ENCODE measurements at regions not wholly inside any gene's neighbourhood (a gene's known extent, or its start where the extent isn't known, plus 50 kb on each side); places are given as distances from the start of the nearest gene placed in this dataset.

GRCh38 chr3:78360849-78361248 is 1321.0 kb downstream of the ROBO2 start:
- Histone ChIP-seq H3K36me3 (no peaks in the 10 kb centered on the region), H3K27me3 (replicated peaks in 1 of 7) (no peaks in the 10 kb centered on the region), H3K4me1 (no peaks in the 10 kb centered on the region), H3K27ac (no peak overlapping the region), H3K9me3 (peaks cover 0 to 7% (median 0%) of the 10 kb centered on the region in 8 donors), H3K4me3 (no peak overlapping the region)
- no peak for DNase-seq
- TF ChIP-seq CTCF (IDR thresholded peaks at IDR 0.05 in 8 of 11, conservative IDR thresholded peaks at IDR 0.05 in 3 of 11) = no peak
- no peak for TF ChIP-seq POLR2AphosphoS5 (IDR thresholded peaks at IDR 0.05)
- intact Hi-C loops (cut with DNase I; ENCODE audit: low total_unique reads) = no loop called here
- WGBS, 5 donors = 71 to 87% (median 82%) methylated on average over 4 of the region's 4 CpGs

- Histone ChIP-seq H3K9me3 (peaks cover 0 to 3% (median 0%) of the 10 kb centered on the region in 8 donors), H3K27me3 (replicated peaks in 1 of 7) (no peaks in the 10 kb centered on the region), H3K4me3 (no peak overlapping the region), H3K36me3 (no peaks in the 10 kb centered on the region), H3K27ac (peak overlapping the region in 2 of 8 donors; percentile 12 to 39), H3K4me1 (no peaks in the 10 kb centered on the region)
- DNase-seq = no peak
- 65 to 78% (median 69%) methylated on average over 8 of the region's 8 CpGs for WGBS, 5 donors
- TF ChIP-seq POLR2A (IDR thresholded peaks at IDR 0.05) (no peak), POLR2AphosphoS5 (IDR thresholded peaks at IDR 0.05) (no peak), CTCF (IDR thresholded peaks at IDR 0.05 in 8 of 11, conservative IDR thresholded peaks at IDR 0.05 in 3 of 11) (no peak)
- intact Hi-C loops (cut with DNase I; ENCODE audit: low total_unique reads) = no loop called here
Observed at GRCh38 chr3:78368636-78369345, 1328.9 kb downstream of the ROBO2 start.

- DNase-seq = no peak
- no peak overlapping the region for H3K4me3 ChIP-seq
- WGBS, 5 donors = 33 to 43% (median 38%) methylated on average over 1 of the region's 1 CpG
Observed at GRCh38 chr3:78390221-78390620, 1350.3 kb downstream of the ROBO2 start.

More at GRCh38 chr3:78390221-78390620, 1350.3 kb downstream of the ROBO2 start:
- peaks cover 0 to 50% (median 39%) of the 10 kb centered on the region in 8 donors for H3K9me3 ChIP-seq
- no peak overlapping the region for H3K27ac ChIP-seq
- no peak for TF ChIP-seq POLR2AphosphoS5 (IDR thresholded peaks at IDR 0.05)
- TF ChIP-seq POLR2A (IDR thresholded peaks at IDR 0.05) = no peak
- no peak for TF ChIP-seq CTCF (IDR thresholded peaks at IDR 0.05 in 8 of 11, conservative IDR thresholded peaks at IDR 0.05 in 3 of 11)
- H3K27me3 ChIP-seq (replicated peaks in 1 of 7) = no peaks in the 10 kb centered on the region
- intact Hi-C loops (cut with DNase I; ENCODE audit: low total_unique reads) = no loop called here
- no peaks in the 10 kb centered on the region for H3K4me1 ChIP-seq
- no peaks in the 10 kb centered on the region for H3K36me3 ChIP-seq
